ENCODE measurements at regions not wholly inside any gene's neighbourhood (a gene's known extent, or its start where the extent isn't known, plus 50 kb on each side); places are given as distances from the start of the nearest gene placed in this dataset.

- Histone ChIP-seq H3K9ac (ENCODE audit: insufficient read depth, low read depth, low read length) (no peak overlapping the region), H3K36me3 (replicated peaks in 1 of 2; ENCODE audit: control insufficient read depth in 1 of 2, insufficient read depth in 2 of 2, low read length in 2 of 2) (no peaks in the 10 kb centered on the region), H2AFZ (ENCODE audit: low read length) (no peak overlapping the region), H3K79me2 (ENCODE audit: insufficient read depth, low read length) (no peaks in the 10 kb centered on the region), H3K9me3 (ENCODE audit: low read length) (no peaks in the 10 kb centered on the region), H4K20me1 (ENCODE audit: insufficient read depth, low read length) (peaks cover 18% of the 10 kb centered on the region; the same call in 1 of the 2 replicates), H3K4me2 (ENCODE audit: low read depth, low read length) (no peak overlapping the region), H3K4me1 (ENCODE audit: insufficient read depth, low read length) (no peaks in the 10 kb centered on the region), H3K27ac (ENCODE audit: extremely low read length, insufficient read depth, low read length) (no peak overlapping the region), H3K27me3 (ENCODE audit: control insufficient read depth in 1 of 2, insufficient read depth in 2 of 2, low read length in 2 of 2) (no peaks in the 10 kb centered on the region), H3K4me3 (replicated peaks in 1 of 3; ENCODE audit: insufficient read depth in 1 of 3, low read depth in 2 of 3, low read length in 3 of 3) (no peak overlapping the region)
- BruUV-seq (replicated peaks) = no TSS peak
- DNase-seq (ENCODE audit: low spot score) (no peak), FAIRE-seq (no peak), ATAC-seq (no peak)
- POLR2A ChIA-PET = no interaction called here
- CTCF ChIA-PET (ENCODE audit: low intra/inter-chr PET ratio, low total read pairs) = no interaction called here
- 91% methylated on average over 6 of the region's 10 CpGs for WGBS (ENCODE audit: low lambda C conversion rate)
- in situ Hi-C loops (cut with HindIII; ENCODE audit: extremely low pct_ligation_motif_present, low pct_unique_long_range_greater_than_20kb) = no loop called here
- intact Hi-C loops (cut with micrococcal nuclease; ENCODE audit: unreplicated experiment) = no loop called here
- TF ChIP-seq CREM (IDR thresholded peaks at IDR 0.05) (no peak), CREM (CRISPR knock-in tag; IDR thresholded peaks at IDR 0.05) (no peak)
These were observed 129.2 kb downstream of the CTTN start for GRCh38 chr11:70527429-70528045.

DNA sequence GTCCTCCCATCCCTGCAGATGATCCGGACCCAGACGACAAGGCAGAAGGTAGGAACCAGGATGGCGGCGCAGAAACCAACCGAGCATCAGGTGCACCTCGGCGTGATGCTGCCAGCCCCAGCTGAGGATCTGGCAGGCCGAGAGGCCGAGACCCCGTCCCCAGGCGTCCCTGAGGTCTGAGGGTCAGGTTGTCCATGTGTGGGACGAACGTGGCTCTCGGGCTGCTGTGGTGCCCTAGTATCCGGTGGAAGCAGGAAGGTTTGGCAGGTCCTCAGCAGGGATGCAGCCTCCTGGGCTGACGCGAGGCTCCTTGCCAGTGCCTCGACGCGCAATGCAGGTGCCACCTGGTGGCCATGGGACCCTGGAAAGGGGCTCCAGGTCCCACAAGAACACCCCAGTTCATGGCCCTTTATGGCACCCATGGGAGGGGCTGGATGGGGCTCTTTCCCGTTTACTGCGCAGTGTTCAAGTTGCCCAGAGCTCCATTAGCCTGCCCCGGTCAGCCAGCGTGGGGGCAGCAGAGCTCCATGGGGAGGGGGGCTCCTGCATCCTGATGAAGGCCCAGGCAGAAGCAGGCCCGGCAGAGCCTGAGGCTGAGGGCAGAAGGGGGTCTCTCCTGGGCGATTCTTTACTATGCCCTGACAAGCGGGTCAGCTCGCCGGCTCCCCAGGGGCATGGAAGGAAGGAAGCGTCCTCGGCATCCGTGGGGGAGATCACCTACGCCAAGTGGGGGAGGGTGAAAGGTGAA is 129.9 kb downstream of the CTTN start:
- no peak for ATAC-seq
- TF ChIP-seq AGO2 (optimal IDR thresholded peaks at IDR 0.05; ENCODE audit: low read depth, low read length) = peak; percentile 68
- no peak for TF ChIP-seq NFIB (CRISPR knock-in tag; IDR thresholded peaks at IDR 0.05; ENCODE audit: borderline replicate concordance)
- no peak for TF ChIP-seq MTF1 (CRISPR knock-in tag; IDR thresholded peaks at IDR 0.05)
- Histone ChIP-seq H3K4me2 (ENCODE audit: low read depth, low read length) (no peak overlapping the region), H3K9ac (ENCODE audit: insufficient read depth, low read depth, low read length) (no peak overlapping the region), H3K4me1 (ENCODE audit: insufficient read depth, low read length) (no peaks in the 10 kb centered on the region), H3K9me3 (ENCODE audit: low read length) (no peaks in the 10 kb centered on the region), H3K4me3 (replicated peaks in 1 of 3; ENCODE audit: insufficient read depth in 1 of 3, low read depth in 2 of 3, low read length in 3 of 3) (no peak overlapping the region), H2AFZ (ENCODE audit: low read length) (no peak overlapping the region), H3K27ac (ENCODE audit: extremely low read length, insufficient read depth, low read length) (no peak overlapping the region), H4K20me1 (ENCODE audit: insufficient read depth, low read length) (peaks cover 19% of the 10 kb centered on the region; the same call in 1 of the 2 replicates), H3K36me3 (replicated peaks in 1 of 2; ENCODE audit: control insufficient read depth in 1 of 2, insufficient read depth in 2 of 2, low read length in 2 of 2) (no peaks in the 10 kb centered on the region), H3K27me3 (ENCODE audit: control insufficient read depth in 1 of 2, insufficient read depth in 2 of 2, low read length in 2 of 2) (no peaks in the 10 kb centered on the region), H3K79me2 (ENCODE audit: insufficient read depth, low read length) (no peaks in the 10 kb centered on the region)
- in situ Hi-C loops (cut with HindIII; ENCODE audit: extremely low pct_ligation_motif_present, low pct_unique_long_range_greater_than_20kb) (no loop called here), intact Hi-C loops (cut with micrococcal nuclease; ENCODE audit: unreplicated experiment) (no loop called here)
- CTCF ChIA-PET (ENCODE audit: low intra/inter-chr PET ratio, low total read pairs) = no interaction called here
- WGBS (ENCODE audit: low lambda C conversion rate) = 85% methylated on average over 17 of the region's 33 CpGs
- BruUV-seq (replicated peaks) = no TSS peak
- no peak for DNase-seq (ENCODE audit: low spot score)
- POLR2A ChIA-PET = no interaction called here
- FAIRE-seq = no peak
